Dendritic cell treated with granulocyte-macrophage colony-stimulating factor and Interleukin-4, amounts not matched to agents 40 ng/mL and 50 ng/mL, for 4 days (primary cell): ENCODE measurements at regions not wholly inside any gene's neighbourhood (a gene's known extent, or its start where the extent isn't known, plus 50 kb on each side); places are given as distances from the start of the nearest gene placed in this dataset.

Experiments
- H3K27ac Mint-ChIP-seq: one replicate; pipeline ENCODE4 v1.8.0; 2022; ENCODE audit warnings: mild to moderate bottlenecking, mixed read lengths
- H3K27me3 Mint-ChIP-seq: one replicate; pipeline ENCODE4 v1.8.0; 2022; ENCODE audit warnings: mild to moderate bottlenecking, mixed read lengths
- H3K36me3 Mint-ChIP-seq: one replicate; pipeline ENCODE4 v1.8.0; 2022; ENCODE audit warnings: low read depth, mixed read lengths
- H3K4me1 Mint-ChIP-seq: one replicate; pipeline ENCODE4 v1.8.0; 2022; ENCODE audit warnings: low read depth, mixed read lengths
- H3K4me3 Mint-ChIP-seq: one replicate; pipeline ENCODE4 v1.8.0; 2022; ENCODE audit warnings: mild to moderate bottlenecking, moderate library complexity, mixed read lengths
- H3K9me3 Mint-ChIP-seq: one replicate; pipeline ENCODE4 v1.8.0; 2022; ENCODE audit warnings: mixed read lengths
- intact Hi-C: fragments of 100-400 bp; cut with micrococcal nuclease; formaldehyde crosslinking; loops from one replicate; pipeline ENCODE4 v1.15.0; 2022

DNA sequence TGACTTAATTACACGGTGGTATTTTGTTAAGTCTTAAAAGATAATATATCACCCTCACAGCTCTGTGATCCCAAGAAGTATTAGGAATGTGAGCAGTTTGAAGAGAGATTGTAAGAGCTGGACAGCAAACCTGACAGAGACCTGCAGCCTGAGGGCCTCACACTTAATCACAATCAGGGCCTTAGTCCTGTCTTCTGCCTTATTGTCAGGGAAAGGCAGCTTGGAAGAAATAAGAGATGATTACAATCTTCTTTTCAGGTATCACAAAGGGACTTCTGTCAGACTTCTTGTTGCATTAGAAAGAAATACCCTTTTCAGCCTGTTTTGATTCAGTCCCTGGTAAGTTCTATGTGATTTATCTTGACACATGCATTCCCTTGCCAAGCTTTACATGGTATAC is 1433.8 kb upstream of the SLC39A10 start:
- no peak overlapping the region for H3K27ac Mint-ChIP-seq
- no peak overlapping the region for H3K4me3 Mint-ChIP-seq
- no peaks in the 10 kb centered on the region for H3K9me3 Mint-ChIP-seq
- no peaks in the 10 kb centered on the region for H3K27me3 Mint-ChIP-seq
- intact Hi-C loops: no loop called here
- H3K36me3 Mint-ChIP-seq: no peaks in the 10 kb centered on the region
- H3K4me1 Mint-ChIP-seq: no peaks in the 10 kb centered on the region

DNA sequence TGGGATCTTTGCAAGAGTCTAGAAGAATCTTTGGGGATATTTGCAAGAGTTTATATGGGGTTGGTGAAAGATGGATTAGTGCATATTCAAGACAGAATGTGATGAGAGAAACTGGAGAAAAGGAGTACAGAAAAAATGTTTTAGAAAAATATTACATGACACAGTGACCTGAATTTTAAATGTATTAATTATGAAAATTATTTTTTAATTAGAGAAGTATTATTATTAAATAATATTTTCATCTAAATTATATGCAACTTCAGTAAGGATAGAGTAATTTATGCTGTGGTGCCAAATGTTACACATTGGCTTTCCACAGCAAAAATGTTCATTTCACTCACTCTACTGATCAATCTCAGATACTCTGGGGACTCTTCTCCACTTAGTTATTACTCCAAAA is 1442.8 kb upstream of the SLC39A10 start:
- Mint-ChIP-seq H3K27ac (no peak overlapping the region), H3K4me1 (no peaks in the 10 kb centered on the region), H3K36me3 (no peaks in the 10 kb centered on the region), H3K4me3 (no peak overlapping the region), H3K9me3 (peaks cover 12% of the 10 kb centered on the region), H3K27me3 (no peaks in the 10 kb centered on the region)
- intact Hi-C loops: no loop called here

DNA sequence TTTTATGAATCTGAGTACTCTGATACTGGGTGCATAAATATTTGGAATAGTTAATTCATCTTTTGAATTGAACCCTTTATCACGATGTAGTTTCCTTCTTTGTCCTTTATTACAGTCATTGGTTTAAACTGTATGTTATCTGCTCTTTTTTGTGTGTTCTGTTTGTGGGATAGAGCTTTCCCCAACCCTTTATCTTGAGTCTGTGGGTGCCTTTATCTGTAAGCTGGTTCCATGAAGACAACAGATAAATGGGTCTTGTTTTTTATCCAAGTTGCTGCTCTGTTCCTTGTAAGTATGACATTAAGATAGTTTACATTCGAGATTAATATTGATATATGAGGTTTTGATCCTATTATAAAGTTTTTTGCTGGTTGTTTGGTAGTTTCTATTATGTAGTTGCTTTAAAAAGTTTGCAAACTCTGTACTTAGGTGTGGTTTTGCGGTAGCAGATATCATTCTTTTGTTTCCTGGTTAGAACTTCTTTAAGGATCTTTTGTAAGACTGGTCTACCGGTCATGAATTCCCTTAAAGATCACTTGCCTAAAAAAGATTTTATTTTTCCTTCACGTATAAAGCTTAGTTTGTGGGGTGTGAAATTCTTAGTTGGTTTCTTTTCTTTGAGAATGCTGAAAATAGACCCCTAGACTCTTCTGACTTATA is 1451.3 kb upstream of the SLC39A10 start:
- Mint-ChIP-seq H3K36me3 (no peaks in the 10 kb centered on the region), H3K4me3 (no peak overlapping the region), H3K4me1 (no peaks in the 10 kb centered on the region), H3K27me3 (no peaks in the 10 kb centered on the region), H3K27ac (no peak overlapping the region), H3K9me3 (peaks cover 48% of the 10 kb centered on the region)
- intact Hi-C loops: no loop called here

DNA sequence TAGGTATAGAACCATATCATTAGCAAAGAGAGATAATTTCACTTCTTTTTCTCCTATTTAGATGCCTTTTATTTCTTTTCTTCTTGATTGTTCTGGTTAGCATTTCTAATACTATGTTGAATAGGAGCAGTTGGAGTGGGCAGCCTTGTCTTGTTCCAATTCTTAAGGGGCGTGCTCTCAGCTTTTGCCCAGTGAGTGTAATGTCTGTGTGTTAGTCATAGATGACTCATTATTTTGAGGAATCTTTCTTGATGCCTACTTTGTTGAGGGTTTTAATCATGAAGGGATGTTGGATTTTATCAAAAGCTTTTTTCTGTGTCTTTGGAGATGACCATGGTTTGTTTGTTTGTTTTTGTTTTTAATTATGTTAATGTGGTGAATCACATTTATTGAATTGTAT is 1453.1 kb upstream of the SLC39A10 start:
- no peak overlapping the region for H3K27ac Mint-ChIP-seq
- H3K4me3 Mint-ChIP-seq: no peak overlapping the region
- H3K9me3 Mint-ChIP-seq: peaks cover 63% of the 10 kb centered on the region
- intact Hi-C loops: no loop called here
- no peaks in the 10 kb centered on the region for H3K36me3 Mint-ChIP-seq
- no peaks in the 10 kb centered on the region for H3K27me3 Mint-ChIP-seq
- H3K4me1 Mint-ChIP-seq: no peaks in the 10 kb centered on the region

DNA sequence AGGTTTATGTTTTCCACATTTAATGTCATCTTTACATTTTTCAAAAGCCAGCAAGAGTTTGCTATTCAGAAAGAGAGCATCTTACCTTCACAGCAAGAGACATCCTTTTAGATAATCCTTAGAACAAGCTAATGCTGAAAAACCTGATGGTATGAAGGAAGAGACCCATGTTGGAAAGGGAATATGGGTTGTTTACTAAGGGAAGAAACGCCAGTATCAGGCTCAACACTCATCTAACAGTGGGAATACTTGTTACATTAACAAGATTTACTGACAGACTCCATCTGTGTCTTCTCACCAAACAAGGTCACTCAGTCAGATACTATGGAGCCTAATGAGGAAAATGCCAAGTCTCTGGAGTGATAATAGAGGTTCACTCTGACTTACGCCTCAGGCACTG is 1474.1 kb upstream of the SLC39A10 start:
- intact Hi-C loops: no loop called here
- Mint-ChIP-seq H3K27me3 (no peaks in the 10 kb centered on the region), H3K4me3 (no peak overlapping the region), H3K27ac (no peak overlapping the region), H3K36me3 (no peaks in the 10 kb centered on the region), H3K4me1 (no peaks in the 10 kb centered on the region), H3K9me3 (peaks cover 22% of the 10 kb centered on the region)

DNA sequence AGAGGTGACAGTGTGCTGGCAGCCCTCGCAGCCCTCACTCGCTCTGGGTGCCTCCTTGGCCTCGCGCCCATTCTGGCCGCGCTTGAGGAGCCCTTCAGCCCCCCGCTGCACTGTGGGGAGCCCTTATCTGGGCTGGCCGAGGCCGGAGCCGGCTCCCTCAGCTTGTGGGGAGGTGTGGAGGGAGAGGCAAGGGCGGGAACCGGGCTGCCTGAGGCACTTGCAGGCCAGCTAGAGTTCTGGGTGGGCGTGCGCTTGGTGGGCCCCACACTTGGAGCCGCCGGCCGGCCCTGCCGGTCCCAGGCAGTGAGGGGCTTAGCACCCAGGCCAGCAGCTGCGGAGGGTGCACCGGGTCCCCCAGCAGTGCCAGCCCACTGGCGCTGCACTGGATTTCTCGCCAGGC is 1480.9 kb upstream of the SLC39A10 start:
- peaks cover 7% of the 10 kb centered on the region for H3K9me3 Mint-ChIP-seq
- no peak overlapping the region for H3K27ac Mint-ChIP-seq
- H3K27me3 Mint-ChIP-seq: no peaks in the 10 kb centered on the region
- H3K4me1 Mint-ChIP-seq: no peaks in the 10 kb centered on the region
- H3K36me3 Mint-ChIP-seq: no peaks in the 10 kb centered on the region
- no peak overlapping the region for H3K4me3 Mint-ChIP-seq
- intact Hi-C loops: no loop called here

DNA sequence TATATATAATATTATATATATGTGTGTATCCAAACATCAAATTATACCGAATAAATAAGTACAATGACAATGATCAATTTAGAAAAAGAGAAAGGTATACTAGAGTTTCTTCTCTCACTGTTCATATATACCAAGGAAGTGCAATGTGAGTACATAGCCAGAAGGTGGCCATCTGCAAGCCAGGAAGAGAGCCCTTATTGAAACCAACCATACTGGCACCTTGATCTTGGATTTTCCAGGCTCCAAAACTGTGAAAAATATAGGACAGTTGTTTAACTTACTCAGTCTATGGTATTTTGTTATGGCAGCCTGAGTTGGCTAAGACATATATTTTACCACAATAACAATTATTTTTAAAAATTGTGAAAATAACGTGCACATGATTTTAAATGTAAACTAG is 1490.2 kb upstream of the SLC39A10 start:
- Mint-ChIP-seq H3K27ac (no peak overlapping the region), H3K27me3 (no peaks in the 10 kb centered on the region), H3K9me3 (peaks cover 11% of the 10 kb centered on the region), H3K36me3 (no peaks in the 10 kb centered on the region), H3K4me1 (no peaks in the 10 kb centered on the region), H3K4me3 (no peak overlapping the region)
- intact Hi-C loops: loop anchor here (2.0 kb wide), 1 partner anchor 1154 kb away; no protein-coding TSS in a partner anchor

DNA sequence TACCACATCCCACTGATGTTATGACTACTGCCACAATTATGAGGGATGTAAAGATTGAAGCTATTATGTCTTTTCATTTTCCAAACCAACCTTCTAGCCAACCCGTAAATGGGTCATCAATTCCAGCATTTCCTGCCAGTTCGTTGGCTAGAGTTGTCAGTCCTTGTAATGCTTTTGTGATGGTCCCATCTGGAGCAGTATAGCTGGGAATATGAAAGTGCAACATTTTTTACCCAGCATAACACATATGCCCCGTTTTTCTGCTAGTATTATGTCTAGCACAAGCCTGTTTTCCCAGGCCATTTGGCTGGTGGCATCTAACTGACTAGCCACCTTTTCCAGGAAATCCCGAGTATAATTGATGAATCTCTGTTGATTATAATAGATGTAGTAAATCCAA is 1501.6 kb upstream of the SLC39A10 start:
- H3K27ac Mint-ChIP-seq: no peak overlapping the region
- no peaks in the 10 kb centered on the region for H3K27me3 Mint-ChIP-seq

DNA sequence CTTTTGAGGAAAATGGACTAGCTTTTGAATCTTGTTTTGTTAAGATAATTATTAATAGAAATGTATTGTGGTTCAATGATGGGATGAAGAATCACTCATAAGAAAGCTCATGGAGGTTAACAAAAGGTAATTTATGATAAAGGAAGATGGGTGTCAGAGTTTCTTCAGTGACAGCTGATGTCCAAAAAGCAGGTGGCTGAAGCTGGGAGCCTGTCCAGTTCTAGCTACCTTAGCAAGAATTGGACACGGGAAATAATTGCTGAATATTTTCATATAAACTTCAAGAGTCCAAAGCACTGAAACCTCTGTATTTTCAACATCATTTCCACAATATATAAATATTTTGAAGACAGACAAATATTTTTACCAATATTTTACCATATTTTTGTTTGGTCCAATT is 1505.8 kb upstream of the SLC39A10 start:
- H3K36me3 Mint-ChIP-seq: no peaks in the 10 kb centered on the region
- H3K27me3 Mint-ChIP-seq: no peaks in the 10 kb centered on the region
- no peaks in the 10 kb centered on the region for H3K9me3 Mint-ChIP-seq
- intact Hi-C loops: no loop called here
- no peak overlapping the region for H3K27ac Mint-ChIP-seq
- no peak overlapping the region for H3K4me3 Mint-ChIP-seq
- H3K4me1 Mint-ChIP-seq: no peaks in the 10 kb centered on the region

More for the DNA sequence above, 1501.6 kb upstream of the SLC39A10 start:
- Mint-ChIP-seq H3K9me3 (peaks cover 32% of the 10 kb centered on the region), H3K4me3 (no peak overlapping the region), H3K4me1 (no peaks in the 10 kb centered on the region), H3K36me3 (no peaks in the 10 kb centered on the region)
- intact Hi-C loops: no loop called here

DNA sequence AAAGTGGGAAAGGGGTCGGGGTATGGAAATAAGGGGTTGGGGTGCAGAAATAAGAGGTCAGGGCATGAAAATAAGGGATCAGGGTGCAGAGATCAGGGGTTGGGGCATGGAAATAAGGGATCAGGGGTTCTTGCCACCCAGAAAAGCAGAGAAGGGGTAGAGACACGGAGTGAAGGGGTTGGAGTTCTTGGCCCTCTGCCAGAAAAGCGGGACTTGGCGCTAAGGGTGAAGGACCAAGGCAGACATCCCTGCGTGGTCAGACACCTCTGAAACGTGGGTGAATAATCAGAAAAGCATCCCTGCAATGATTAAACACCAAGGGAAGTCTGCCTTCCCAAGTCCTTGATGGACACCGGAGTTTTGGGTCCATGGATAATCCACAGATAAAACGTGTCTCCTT is 1521.6 kb upstream of the SLC39A10 start:
- H3K36me3 Mint-ChIP-seq: no peaks in the 10 kb centered on the region
- no peaks in the 10 kb centered on the region for H3K9me3 Mint-ChIP-seq
- no peaks in the 10 kb centered on the region for H3K4me1 Mint-ChIP-seq
- no peak overlapping the region for H3K4me3 Mint-ChIP-seq
- no peaks in the 10 kb centered on the region for H3K27me3 Mint-ChIP-seq
- no peak overlapping the region for H3K27ac Mint-ChIP-seq
- intact Hi-C loops: no loop called here

DNA sequence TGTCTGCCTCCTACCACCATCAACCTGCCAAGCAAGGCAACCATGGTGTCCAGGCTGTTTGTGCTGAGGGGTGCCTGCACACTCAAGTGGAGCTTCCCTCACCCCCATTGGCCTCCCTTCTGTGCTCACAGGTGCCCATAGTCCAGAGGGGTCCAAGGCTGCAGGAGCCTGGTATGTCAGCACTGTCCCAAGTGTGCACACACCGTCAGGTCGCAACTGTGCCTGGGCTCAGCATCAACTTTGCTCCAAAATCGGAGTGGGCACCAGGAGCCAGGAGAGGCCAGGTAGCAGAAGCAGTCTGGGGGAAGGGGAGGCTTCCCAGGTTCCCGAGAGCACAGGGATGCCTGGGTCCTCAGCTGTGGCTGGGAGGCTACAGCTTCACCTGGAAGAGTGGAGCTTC is 1528.2 kb upstream of the SLC39A10 start:
- Mint-ChIP-seq H3K9me3 (no peaks in the 10 kb centered on the region), H3K27ac (no peak overlapping the region), H3K4me1 (no peaks in the 10 kb centered on the region), H3K27me3 (no peaks in the 10 kb centered on the region), H3K36me3 (no peaks in the 10 kb centered on the region), H3K4me3 (no peak overlapping the region)
- intact Hi-C loops: no loop called here

DNA sequence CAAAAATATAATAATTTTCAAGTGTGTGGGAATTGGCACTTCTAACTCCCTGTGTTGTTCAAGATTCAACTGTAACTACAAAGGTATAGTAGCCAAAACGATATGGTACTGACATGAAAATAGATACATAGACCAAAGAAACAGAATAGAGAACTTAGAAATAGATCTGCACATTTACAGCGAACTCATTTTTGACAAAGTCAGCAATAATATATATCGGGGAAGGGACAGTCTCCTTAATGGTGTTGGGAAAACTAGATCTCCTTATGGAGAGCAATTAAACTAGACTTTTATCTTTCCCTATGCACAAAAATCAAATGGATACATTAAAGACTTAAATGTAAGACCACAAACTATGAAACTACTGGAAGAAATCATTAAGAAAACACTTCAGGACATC is 1530.6 kb upstream of the SLC39A10 start:
- Mint-ChIP-seq H3K36me3 (no peaks in the 10 kb centered on the region), H3K27me3 (no peaks in the 10 kb centered on the region), H3K27ac (no peak overlapping the region), H3K4me1 (no peaks in the 10 kb centered on the region), H3K9me3 (no peaks in the 10 kb centered on the region), H3K4me3 (no peak overlapping the region)
- intact Hi-C loops: no loop called here

DNA sequence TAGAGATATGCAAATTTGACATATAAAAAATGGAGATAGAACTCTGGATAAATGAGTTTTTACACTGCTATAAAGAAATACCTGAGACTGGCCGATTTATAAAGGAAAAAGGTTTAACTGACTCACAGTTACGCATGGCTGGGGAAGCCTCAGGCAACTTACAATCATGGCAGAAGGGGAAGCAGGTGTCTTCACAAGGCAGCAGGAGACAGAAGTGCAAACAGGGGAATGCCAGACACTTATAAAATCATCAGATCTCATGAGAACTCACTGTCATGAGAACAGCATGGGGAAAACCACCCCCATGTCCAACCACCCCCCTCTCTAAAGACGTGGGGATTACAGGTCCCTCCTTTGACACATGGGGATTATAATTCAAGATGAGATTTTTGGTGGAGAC is 1540.2 kb upstream of the SLC39A10 start:
- H3K27me3 Mint-ChIP-seq: no peaks in the 10 kb centered on the region
- no peak overlapping the region for H3K4me3 Mint-ChIP-seq
- no peaks in the 10 kb centered on the region for H3K4me1 Mint-ChIP-seq
- peaks cover 11% of the 10 kb centered on the region for H3K9me3 Mint-ChIP-seq
- no peaks in the 10 kb centered on the region for H3K36me3 Mint-ChIP-seq
- intact Hi-C loops: no loop called here
- no peak overlapping the region for H3K27ac Mint-ChIP-seq

DNA sequence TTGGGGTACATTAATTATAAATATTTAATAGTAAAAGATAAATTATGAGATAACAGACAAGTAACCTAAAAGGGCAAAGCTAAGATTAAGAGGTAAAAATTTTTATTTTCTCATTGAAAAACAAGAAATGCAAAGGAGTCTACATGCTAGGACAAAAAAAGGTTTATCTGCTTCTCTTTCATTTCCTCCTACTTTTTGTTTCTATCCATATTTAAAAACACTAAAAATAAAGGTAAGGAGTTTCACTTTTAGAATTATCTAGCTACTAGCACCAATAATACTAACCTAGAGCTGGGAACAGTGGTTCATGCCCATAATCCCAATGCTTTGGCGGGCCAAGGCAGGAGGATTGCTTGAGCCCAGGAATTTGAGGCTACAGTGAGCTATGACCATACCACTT is 1551.7 kb upstream of the SLC39A10 start:
- H3K36me3 Mint-ChIP-seq: no peaks in the 10 kb centered on the region
- H3K27me3 Mint-ChIP-seq: no peaks in the 10 kb centered on the region
- H3K4me1 Mint-ChIP-seq: no peaks in the 10 kb centered on the region
- intact Hi-C loops: no loop called here
- H3K27ac Mint-ChIP-seq: no peak overlapping the region
- H3K9me3 Mint-ChIP-seq: no peaks in the 10 kb centered on the region
- H3K4me3 Mint-ChIP-seq: no peak overlapping the region

DNA sequence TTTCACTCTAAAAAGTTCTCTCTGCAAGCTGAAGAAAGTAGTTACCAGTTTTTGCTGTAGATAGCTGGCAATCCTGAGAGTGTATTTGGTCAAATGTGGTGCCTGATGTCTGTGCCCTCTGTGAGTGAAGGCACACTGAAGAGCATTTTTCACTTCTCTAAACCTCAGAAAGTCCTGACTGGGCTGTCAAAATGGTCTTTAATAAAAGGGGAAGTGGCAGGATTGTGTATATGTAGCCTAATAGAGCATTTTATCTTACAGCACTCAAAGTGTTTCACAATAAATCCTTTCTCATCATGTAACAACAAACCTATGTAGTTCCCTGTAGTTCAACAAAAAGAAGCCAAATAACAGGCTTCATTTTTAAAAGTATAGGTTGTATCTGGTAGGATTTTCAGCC is 1552.3 kb upstream of the SLC39A10 start:
- Mint-ChIP-seq H3K9me3 (no peaks in the 10 kb centered on the region), H3K4me1 (no peaks in the 10 kb centered on the region), H3K27ac (no peak overlapping the region), H3K27me3 (no peaks in the 10 kb centered on the region), H3K36me3 (no peaks in the 10 kb centered on the region), H3K4me3 (no peak overlapping the region)
- intact Hi-C loops: no loop called here
